Right lobe of liver (tissue), 6 donors: ENCODE measurements at regions not wholly inside any gene's neighbourhood (a gene's known extent, or its start where the extent isn't known, plus 50 kb on each side); places are given as distances from the start of the nearest gene placed in this dataset.

ENCODE experiments used
- ATAC-seq, 4 donors: fragments of 200-7000 bp; cut with Tn5 transposase; one replicate each; pipeline ENCODE4 v1.9.1; 2020; ENCODE audit warnings: mild to moderate bottlenecking in 4 of 4, moderate library complexity in 4 of 4
- DNase-seq, 3 donors: peaks; one replicate each; pipeline ENCODE4 v3.0.0-alpha.2; 2020
- H3K27ac ChIP-seq, 3 donors: fragments of 200-600 bp; one replicate each; pipeline ENCODE4 v1.8.0; 2022
- H3K27me3 ChIP-seq, 2 donors: fragments of 200-600 bp; one replicate each; pipeline ENCODE4 v1.8.0; 2022
- H3K36me3 ChIP-seq, 4 donors: fragments of 200-600 bp; sonication (generic) in 1 of 4; one replicate each; pipeline versions ENCODE4 v1.5.1 to v1.8.0; 2017 to 2022; ENCODE audit warnings: control low read depth in 1 of 4
- H3K4me1 ChIP-seq, 4 donors: fragments of 200-600 bp; sonication (generic) in 1 of 4; one replicate each; pipeline versions ENCODE4 v1.5.1 to v1.8.0; 2017 to 2022; ENCODE audit warnings: control low read depth in 1 of 4
- H3K4me3 ChIP-seq, 3 donors: fragments of 200-600 bp; one replicate each; pipeline ENCODE4 v1.8.0; 2022
- H3K9me3 ChIP-seq, 4 donors: fragments of 200-600 bp; sonication (generic) in 1 of 4; one replicate each; pipeline versions ENCODE4 v1.5.1 to v1.8.0; 2017 to 2022; ENCODE audit warnings: control low read depth in 1 of 4
- CTCF ChIP-seq, 4 donors: fragments of 200-600 bp in 3 of 4; fragments of 450-650 bp in 1 of 4; IDR thresholded peaks; one replicate each; pipeline versions ENCODE4 v1.5.1 to v1.8.0; 2016 to 2022; ENCODE audit warnings: antibody characterized with exemption in 4 of 4, mild to moderate bottlenecking in 2 of 4
- POLR2A ChIP-seq: fragments of 450-650 bp; IDR thresholded peaks from one replicate; pipeline ENCODE4 v1.6.1; 2017; ENCODE audit warnings: antibody characterized with exemption, mild to moderate bottlenecking
- WGBS: methylation state at CpG from one replicate; pipeline ENCODE4 v1.1.6; 2018; ENCODE audit warnings: low coverage, low lambda C conversion rate; ENCODE audit not compliant: insufficient coverage; ENCODE audit errors: missing lambda C conversion rate; 5-methylcytosine and 5-hydroxymethylcytosine counted together
- intact Hi-C, 2 donors: fragments of 100-400 bp; cut with DNase I; formaldehyde crosslinking; loops; one replicate each; pipeline versions ENCODE4 v1.11.2 to v1.14.1; 2022
- donor health status: DM: no; HTN: yes; CAD: no.
- donor health status: DM: no; HTN: no; CAD: no.
- donor health status: DM: no; HTN: no; CAD: no.
- donor health status: DM: no; HTN: yes; CAD: no.
- donor health status: DM: no; HTN: yes; CAD: no.

GRCh38 chr15:79724312-79724711 lies 172.5 kb downstream of the MTHFS start:
- Histone ChIP-seq H3K9me3 (no peaks in the 10 kb centered on the region), H3K36me3 (no peaks in the 10 kb centered on the region), H3K4me3 (no peak overlapping the region), H3K27me3 (no peaks in the 10 kb centered on the region), H3K27ac (no peak overlapping the region), H3K4me1 (no peaks in the 10 kb centered on the region)
- ATAC-seq (no peak), DNase-seq (no peak)
- TF ChIP-seq POLR2A: no peak
- TF ChIP-seq CTCF (IDR thresholded peaks at IDR 0.05): no peak
- intact Hi-C loops: no loop called here

GRCh38 chr15:79724804-79725203 lies 172.0 kb downstream of the MTHFS start:
- no peaks in the 10 kb centered on the region for H3K9me3 ChIP-seq
- ATAC-seq (no peak), DNase-seq (no peak)
- no peak overlapping the region for H3K27ac ChIP-seq
- no peaks in the 10 kb centered on the region for H3K27me3 ChIP-seq
- TF ChIP-seq POLR2A: no peak
- TF ChIP-seq CTCF (IDR thresholded peaks at IDR 0.05): no peak
- no peaks in the 10 kb centered on the region for H3K36me3 ChIP-seq
- WGBS: 56% methylated on average over 4 of the region's 4 CpGs
- no peak overlapping the region for H3K4me3 ChIP-seq
- H3K4me1 ChIP-seq: no peaks in the 10 kb centered on the region
- intact Hi-C loops: no loop called here

DNA sequence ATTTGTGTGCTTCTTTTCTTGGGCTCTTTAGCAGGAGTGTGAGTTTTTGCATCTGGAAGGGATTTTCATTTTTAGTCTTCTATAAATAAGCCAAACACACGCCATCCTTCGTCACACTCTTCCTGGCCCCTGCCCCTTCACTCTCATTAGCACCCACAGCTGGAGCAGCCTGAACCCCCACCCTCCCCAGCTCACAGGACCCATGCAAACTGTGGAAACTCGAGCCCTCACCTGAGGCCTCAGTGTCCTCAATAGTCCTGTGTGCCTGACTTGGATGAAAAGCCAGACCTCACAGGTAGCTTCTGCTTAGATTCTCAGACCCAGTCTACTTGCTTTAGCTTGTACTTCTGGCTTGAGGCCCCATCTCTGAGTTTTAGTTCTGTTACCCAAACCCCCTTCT lies 167.9 kb downstream of the MTHFS start:
- intact Hi-C loops: no loop called here
- ATAC-seq (no peak), DNase-seq (no peak)
- H3K36me3 ChIP-seq: no peaks in the 10 kb centered on the region
- no peak overlapping the region for H3K4me3 ChIP-seq
- H3K27ac ChIP-seq: no peak overlapping the region
- TF ChIP-seq CTCF (IDR thresholded peaks at IDR 0.05) (no peak), POLR2A (no peak)
- WGBS: 50% methylated on average over 3 of the region's 3 CpGs
- H3K4me1 ChIP-seq: no peaks in the 10 kb centered on the region
- H3K9me3 ChIP-seq: no peaks in the 10 kb centered on the region
- no peaks in the 10 kb centered on the region for H3K27me3 ChIP-seq

DNA sequence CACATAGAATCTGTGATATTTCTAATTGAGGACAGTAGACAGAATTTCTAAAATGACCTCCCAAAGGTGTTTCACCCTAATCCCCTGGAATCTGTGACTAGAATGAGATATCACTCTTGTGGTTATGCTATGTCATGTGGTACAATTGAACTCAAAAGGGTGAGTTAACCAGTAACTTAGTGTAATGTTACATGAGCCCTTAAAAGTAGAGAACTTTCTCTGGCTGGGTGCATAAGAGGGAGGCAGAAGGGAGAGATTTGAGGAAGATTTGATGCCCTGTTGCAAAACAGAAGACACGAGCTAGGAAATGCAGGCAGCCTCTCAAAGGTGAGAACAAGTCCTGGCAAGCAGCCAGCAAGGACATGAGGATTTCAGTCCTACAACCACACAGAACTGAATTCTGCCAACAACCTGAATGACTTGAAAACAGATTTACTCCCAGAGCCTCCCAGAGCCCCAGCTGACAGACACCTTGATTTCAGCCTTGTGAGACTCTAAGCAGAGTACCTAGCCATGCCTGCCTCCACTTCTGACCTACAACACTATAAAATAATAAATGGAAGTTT lies 160.3 kb downstream of the MTHFS start:
- 33% methylated on average over 1 of the region's 1 CpG for WGBS
- Histone ChIP-seq H3K36me3 (no peaks in the 10 kb centered on the region), H3K27ac (no peak overlapping the region), H3K4me3 (no peak overlapping the region), H3K4me1 (no peaks in the 10 kb centered on the region), H3K27me3 (no peaks in the 10 kb centered on the region), H3K9me3 (no peaks in the 10 kb centered on the region)
- intact Hi-C loops: no loop called here
- TF ChIP-seq CTCF (IDR thresholded peaks at IDR 0.05): no peak
- TF ChIP-seq POLR2A: no peak
- DNase-seq: no peak
- ATAC-seq: no peak

DNA sequence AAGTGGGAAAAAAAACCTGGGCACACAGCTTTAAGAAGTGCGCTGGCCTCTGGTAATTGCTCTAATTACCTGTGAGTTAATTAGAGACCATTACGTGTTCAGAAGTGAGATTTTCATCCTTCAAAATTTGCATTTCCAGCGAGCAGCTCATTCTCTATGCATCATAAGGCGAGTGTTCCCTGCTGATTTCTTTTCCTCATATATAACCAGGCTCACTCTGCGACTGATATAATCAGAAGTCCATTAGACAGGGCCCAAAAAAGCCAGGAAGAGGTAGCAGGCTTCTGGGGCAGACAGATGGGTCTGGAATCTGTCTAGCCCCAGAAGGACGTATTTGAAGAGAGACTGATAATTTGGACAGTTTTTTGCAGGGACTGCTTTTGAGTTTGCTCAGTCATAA lies 158.7 kb downstream of the MTHFS start:
- Histone ChIP-seq H3K4me1 (no peaks in the 10 kb centered on the region), H3K4me3 (no peak overlapping the region), H3K27me3 (no peaks in the 10 kb centered on the region), H3K27ac (no peak overlapping the region), H3K36me3 (no peaks in the 10 kb centered on the region), H3K9me3 (no peaks in the 10 kb centered on the region)
- 64% methylated on average over 5 of the region's 6 CpGs for WGBS
- TF ChIP-seq CTCF (IDR thresholded peaks at IDR 0.05) (no peak), POLR2A (no peak)
- intact Hi-C loops: no loop called here
- no peak for DNase-seq
- ATAC-seq: no peak
